Left lung (tissue), 4 donors: ENCODE measurements at regions not wholly inside any gene's neighbourhood (a gene's known extent, or its start where the extent isn't known, plus 50 kb on each side); places are given as distances from the start of the nearest gene placed in this dataset.

Source experiments
- ATAC-seq: fragments of 200-7000 bp; cut with Tn5 transposase; one replicate; pipeline ENCODE4 v1.9.1; 2020; ENCODE audit warnings: moderate library complexity
- DNase-seq, 4 donors: peaks; one replicate each; pipeline ENCODE4 v3.0.0-alpha.2; 2013 to 2020
- H3K27ac ChIP-seq, 2 donors: fragments of 200-600 bp; sonication (generic) in 1 of 2; one replicate each; pipeline versions ENCODE4 v1.5.0 to v1.8.0; 2020 to 2021
- H3K27me3 ChIP-seq, 2 donors: fragments of 200-600 bp; sonication (generic) in 1 of 2; one replicate each; pipeline versions ENCODE4 v1.5.0 to v1.8.0; 2020 to 2021
- H3K36me3 ChIP-seq, 2 donors: fragments of 200-600 bp; sonication (generic) in 1 of 2; one replicate each; pipeline versions ENCODE4 v1.5.0 to v1.8.0; 2020 to 2021
- H3K4me1 ChIP-seq, 2 donors: fragments of 200-600 bp; one replicate each; pipeline ENCODE4 v1.8.0; 2021
- H3K4me3 ChIP-seq, 2 donors: fragments of 200-600 bp; sonication (generic) in 1 of 2; one replicate each; pipeline versions ENCODE4 v1.5.0 to v1.8.0; 2020 to 2021; ENCODE audit warnings: mild to moderate bottlenecking in 1 of 2
- H3K9me3 ChIP-seq, 2 donors: fragments of 200-600 bp; sonication (generic) in 1 of 2; one replicate each; pipeline versions ENCODE4 v1.5.0 to v1.8.0; 2020 to 2021
- CTCF ChIP-seq, 2 donors: fragments of 200-600 bp; sonication (generic) in 1 of 2; IDR thresholded peaks; one replicate each; pipeline versions ENCODE4 v1.5.0 to v1.8.0; 2021; ENCODE audit warnings: antibody characterized with exemption in 2 of 2
- intact Hi-C, 2 donors: fragments of 100-400 bp; cut with DNase I; formaldehyde crosslinking; loops; one replicate each; pipeline versions ENCODE4 v1.11.2 to v1.14.2; 2022
- donor health status: DM: no; HTN: yes; CAD: no.
- donor health status: DM: no; HTN: no; CAD: no.

- Histone ChIP-seq H3K27ac (no peak overlapping the region), H3K27me3 (no peaks in the 10 kb centered on the region), H3K4me1 (no peaks in the 10 kb centered on the region), H3K36me3 (no peaks in the 10 kb centered on the region), H3K9me3 (peaks cover 0 to 6% of the 10 kb centered on the region in 2 donors), H3K4me3 (no peak overlapping the region)
- DNase-seq (no peak), ATAC-seq (no peak)
- intact Hi-C loops, result no loop called here
- no peak for TF ChIP-seq CTCF (IDR thresholded peaks at IDR 0.05)
These were observed 426.2 kb upstream of the DACH1 start for GRCh38 chr13:72293206-72293605.

GRCh38 chr13:72290962-72291681, 424.1 kb upstream of the DACH1 start:
- intact Hi-C loops, result no loop called here
- no peak overlapping the region for H3K27ac ChIP-seq
- DNase-seq (no peak), ATAC-seq (no peak)
- no peak overlapping the region for H3K4me3 ChIP-seq
- peaks cover 0 to 6% of the 10 kb centered on the region in 2 donors for H3K9me3 ChIP-seq
- no peaks in the 10 kb centered on the region for H3K4me1 ChIP-seq
- no peaks in the 10 kb centered on the region for H3K36me3 ChIP-seq
- no peaks in the 10 kb centered on the region for H3K27me3 ChIP-seq
- TF ChIP-seq CTCF (IDR thresholded peaks at IDR 0.05), result no peak

- intact Hi-C loops, result no loop called here
- H3K4me1 ChIP-seq, result no peaks in the 10 kb centered on the region
- H3K27me3 ChIP-seq, result no peaks in the 10 kb centered on the region
- DNase-seq (no peak), ATAC-seq (no peak)
- TF ChIP-seq CTCF (IDR thresholded peaks at IDR 0.05), result no peak
- H3K36me3 ChIP-seq, result no peaks in the 10 kb centered on the region
- H3K4me3 ChIP-seq, result no peak overlapping the region
- H3K27ac ChIP-seq, result no peak overlapping the region
- peaks cover 0 to 6% of the 10 kb centered on the region in 2 donors for H3K9me3 ChIP-seq
These were observed 419.4 kb upstream of the DACH1 start for GRCh38 chr13:72286421-72286820.

- H3K27me3 ChIP-seq, result no peaks in the 10 kb centered on the region
- TF ChIP-seq CTCF (IDR thresholded peaks at IDR 0.05), result no peak
- H3K27ac ChIP-seq, result no peak overlapping the region
- ATAC-seq (no peak), DNase-seq (no peak)
- no peak overlapping the region for H3K4me3 ChIP-seq
- no peaks in the 10 kb centered on the region for H3K4me1 ChIP-seq
- H3K9me3 ChIP-seq, result peaks cover 0 to 6% of the 10 kb centered on the region in 2 donors
- H3K36me3 ChIP-seq, result no peaks in the 10 kb centered on the region
- intact Hi-C loops, result no loop called here
These were observed 417.8 kb upstream of the DACH1 start for GRCh38 chr13:72284791-72285190.

GRCh38 chr13:72261732-72262131, 394.7 kb upstream of the DACH1 start:
- no peak for TF ChIP-seq CTCF (IDR thresholded peaks at IDR 0.05)
- no peak for ATAC-seq
- Histone ChIP-seq H3K4me1 (no peaks in the 10 kb centered on the region), H3K9me3 (peaks cover 0 to 7% of the 10 kb centered on the region in 2 donors), H3K27me3 (no peaks in the 10 kb centered on the region), H3K4me3 (no peak overlapping the region), H3K27ac (no peak overlapping the region), H3K36me3 (no peaks in the 10 kb centered on the region)
- intact Hi-C loops, result no loop called here
- no peak for DNase-seq
